Naive thymus-derived CD4-positive, alpha-beta T cell (primary cell): ENCODE measurements at regions not wholly inside any gene's neighbourhood (a gene's known extent, or its start where the extent isn't known, plus 50 kb on each side); places are given as distances from the start of the nearest gene placed in this dataset.

ENCODE experiments used
- ATAC-seq: fragments of 150-1000 bp; cut with Tn5 transposase; 2 replicates; pipeline ENCODE4 v1.10.0; 2021; ENCODE audit warnings: mild to moderate bottlenecking, moderate library complexity
- CTCF ChIA-PET: fragments of 350-600 bp; sonication (Branson Sonifier 250); formaldehyde crosslinking; loops from one replicate; lab custom pipeline; 2021; ENCODE audit warnings: antibody characterized with exemption; lab: Charles Lee
- POLR2A ChIA-PET: fragments of 350-600 bp; sonication (Branson Sonifier 250); formaldehyde crosslinking; loops from one replicate; lab custom pipeline; 2021; ENCODE audit warnings: antibody characterized with exemption, inconsistent platforms; lab: Charles Lee
- DNase-seq, 9 donors: peaks; one replicate each; pipeline versions ENCODE4 v3.0.0 to v3.0.0-alpha.2; 2020 to 2022; ENCODE audit warnings: mixed read lengths in 1 of 9
- H3K27ac ChIP-seq: one replicate; pipeline ENCODE4 v1.7.0; 2013; ENCODE audit warnings: mild to moderate bottlenecking, low read depth, low read length, moderate library complexity
- H3K27me3 ChIP-seq, 2 donors: one replicate each; pipeline ENCODE4 v1.7.0; 2013; ENCODE audit warnings: low read length in 2 of 2, mild to moderate bottlenecking in 2 of 2, moderate library complexity in 2 of 2; ENCODE audit not compliant: control insufficient read depth in 2 of 2, insufficient read depth in 2 of 2
- H3K36me3 ChIP-seq, 3 experiments: 1 replicate in 2 of 3; 2 replicates in 1 of 3; pipeline ENCODE4 v1.7.0; 2013; ENCODE audit warnings: low read length in 3 of 3, mild to moderate bottlenecking in 3 of 3, moderate library complexity in 1 of 3; ENCODE audit not compliant: insufficient read depth in 3 of 3, control insufficient read depth in 2 of 3
- H3K4me1 ChIP-seq, 2 donors: one replicate each; pipeline ENCODE4 v1.7.0; 2013; ENCODE audit warnings: low read length in 2 of 2, mild to moderate bottlenecking in 2 of 2, moderate library complexity in 1 of 2; ENCODE audit not compliant: control insufficient read depth in 2 of 2, insufficient read depth in 2 of 2
- H3K4me3 ChIP-seq: 2 replicates; pipeline ENCODE4 v1.7.0; 2013; ENCODE audit warnings: mild to moderate bottlenecking, low read length
- H3K9me3 ChIP-seq, 3 experiments: 1 replicate in 2 of 3; 2 replicates in 1 of 3; pipeline ENCODE4 v1.7.0; 2013; ENCODE audit warnings: low read length in 3 of 3; ENCODE audit not compliant: control insufficient read depth in 2 of 3
- H3K27ac Mint-ChIP-seq, 9 donors: one replicate each; pipeline ENCODE4 v1.8.0; 2020 to 2022; ENCODE audit warnings: mixed read lengths in 9 of 9, mild to moderate bottlenecking in 8 of 9, moderate library complexity in 5 of 9, inconsistent platforms in 2 of 9
- H3K27me3 Mint-ChIP-seq, 5 donors: one replicate each; pipeline ENCODE4 v1.8.0; 2021 to 2022; ENCODE audit warnings: mixed read lengths in 5 of 5, mild to moderate bottlenecking in 1 of 5
- H3K36me3 Mint-ChIP-seq, 5 donors: one replicate each; pipeline ENCODE4 v1.8.0; 2020 to 2022; ENCODE audit warnings: mixed read lengths in 5 of 5, mild to moderate bottlenecking in 3 of 5, inconsistent platforms in 1 of 5
- H3K4me1 Mint-ChIP-seq, 7 donors: one replicate each; pipeline ENCODE4 v1.8.0; 2020 to 2022; ENCODE audit warnings: mixed read lengths in 7 of 7, mild to moderate bottlenecking in 3 of 7, inconsistent platforms in 1 of 7
- H3K4me3 Mint-ChIP-seq, 10 donors: one replicate each; pipeline ENCODE4 v1.8.0; 2020 to 2022; ENCODE audit warnings: mild to moderate bottlenecking in 10 of 10, mixed read lengths in 10 of 10, moderate library complexity in 6 of 10, inconsistent platforms in 2 of 10
- H3K9me3 Mint-ChIP-seq, 11 donors: one replicate each; pipeline ENCODE4 v1.8.0; 2020 to 2022; ENCODE audit warnings: mixed read lengths in 11 of 11, mild to moderate bottlenecking in 4 of 11, inconsistent platforms in 1 of 11, moderate library complexity in 1 of 11
- intact Hi-C, 2 donors: fragments of 100-400 bp; cut with micrococcal nuclease; formaldehyde crosslinking; loops; one replicate each; pipeline ENCODE4 v1.15.1; 2023

DNA sequence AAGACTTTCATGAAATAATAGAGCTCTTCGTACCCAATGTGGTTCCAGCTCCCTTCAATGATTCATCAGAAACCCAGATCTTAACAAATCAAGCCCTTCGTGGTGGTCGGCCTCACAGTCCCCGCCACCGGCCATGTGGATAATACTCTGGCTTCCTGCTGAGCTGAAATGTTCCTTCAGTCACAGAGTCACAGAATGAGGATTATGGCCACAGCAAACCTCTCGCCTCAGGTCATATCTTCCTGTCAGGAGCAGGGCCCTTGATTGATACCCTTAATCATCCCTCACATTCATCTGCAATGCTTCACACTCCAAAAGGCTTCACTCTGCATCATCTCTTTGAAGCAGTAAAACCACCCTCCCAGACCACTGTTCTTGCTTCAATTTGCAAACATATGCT is 452.6 kb downstream of the OCA2 start:
- Mint-ChIP-seq H3K9me3 (peaks cover 5 to 41% (median 20%) of the 10 kb centered on the region in 11 donors), H3K4me1 (no peaks in the 10 kb centered on the region), H3K27me3 (peaks cover 0 to 8% (median 0%) of the 10 kb centered on the region in 5 donors), H3K36me3 (no peaks in the 10 kb centered on the region), H3K27ac (no peak overlapping the region), H3K4me3 (no peak overlapping the region)
- DNase-seq (no peak), ATAC-seq (no peak)
- Histone ChIP-seq H3K27ac (no peak overlapping the region), H3K36me3 (no peaks in the 10 kb centered on the region), H3K4me3 (no peak overlapping the region), H3K9me3 (no peaks in the 10 kb centered on the region), H3K4me1 (no peaks in the 10 kb centered on the region), H3K27me3 (no peaks in the 10 kb centered on the region)
- ChIA-PET CTCF (no interaction called here), POLR2A (no interaction called here)
- intact Hi-C loops = no loop called here

GRCh38 chr15:27645672-27646071 is 453.4 kb downstream of the OCA2 start:
- no peak overlapping the region for H3K27ac Mint-ChIP-seq
- ATAC-seq (no peak), DNase-seq (no peak)
- Histone ChIP-seq H3K9me3 (no peaks in the 10 kb centered on the region), H3K27ac (no peak overlapping the region), H3K36me3 (no peaks in the 10 kb centered on the region), H3K27me3 (no peaks in the 10 kb centered on the region), H3K4me1 (no peaks in the 10 kb centered on the region), H3K4me3 (no peak overlapping the region)
- CTCF ChIA-PET = no interaction called here
- H3K4me3 Mint-ChIP-seq = no peak overlapping the region
- no peaks in the 10 kb centered on the region for H3K36me3 Mint-ChIP-seq
- H3K27me3 Mint-ChIP-seq = peaks cover 0 to 4% (median 0%) of the 10 kb centered on the region in 5 donors
- intact Hi-C loops = no loop called here
- peaks cover 5 to 50% (median 25%) of the 10 kb centered on the region in 11 donors for H3K9me3 Mint-ChIP-seq
- no peaks in the 10 kb centered on the region for H3K4me1 Mint-ChIP-seq
- POLR2A ChIA-PET = no interaction called here

DNA sequence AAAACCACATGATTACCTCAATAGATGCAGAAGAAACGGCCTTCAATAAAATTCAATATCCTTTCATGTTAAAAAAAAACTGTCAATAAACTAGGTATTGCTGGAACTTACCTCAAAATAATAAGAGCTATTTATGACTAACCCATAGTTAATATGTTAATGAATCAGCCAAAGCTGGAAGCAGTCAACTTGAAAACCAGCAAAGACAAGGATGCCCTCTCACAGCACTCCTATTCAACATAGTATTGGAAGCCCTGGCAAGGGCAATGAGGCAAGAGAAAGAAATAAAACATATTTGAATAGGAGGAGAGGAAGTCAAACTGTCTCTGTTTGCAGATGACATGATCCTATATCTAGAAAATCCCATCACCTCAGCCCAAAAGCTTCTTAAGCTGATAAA is 456.1 kb downstream of the OCA2 start:
- no peak overlapping the region for H3K4me3 ChIP-seq
- ChIA-PET POLR2A (no interaction called here), CTCF (no interaction called here)
- H3K4me1 ChIP-seq = no peaks in the 10 kb centered on the region
- Mint-ChIP-seq H3K27ac (no peak overlapping the region), H3K36me3 (no peaks in the 10 kb centered on the region), H3K4me3 (no peak overlapping the region), H3K4me1 (no peaks in the 10 kb centered on the region), H3K9me3 (peaks cover 5 to 67% (median 28%) of the 10 kb centered on the region in 11 donors), H3K27me3 (no peaks in the 10 kb centered on the region)
- H3K27me3 ChIP-seq = no peaks in the 10 kb centered on the region
- H3K9me3 ChIP-seq = no peaks in the 10 kb centered on the region
- DNase-seq (no peak), ATAC-seq (no peak)
- no peaks in the 10 kb centered on the region for H3K36me3 ChIP-seq
- H3K27ac ChIP-seq = no peak overlapping the region
- intact Hi-C loops = no loop called here

DNA sequence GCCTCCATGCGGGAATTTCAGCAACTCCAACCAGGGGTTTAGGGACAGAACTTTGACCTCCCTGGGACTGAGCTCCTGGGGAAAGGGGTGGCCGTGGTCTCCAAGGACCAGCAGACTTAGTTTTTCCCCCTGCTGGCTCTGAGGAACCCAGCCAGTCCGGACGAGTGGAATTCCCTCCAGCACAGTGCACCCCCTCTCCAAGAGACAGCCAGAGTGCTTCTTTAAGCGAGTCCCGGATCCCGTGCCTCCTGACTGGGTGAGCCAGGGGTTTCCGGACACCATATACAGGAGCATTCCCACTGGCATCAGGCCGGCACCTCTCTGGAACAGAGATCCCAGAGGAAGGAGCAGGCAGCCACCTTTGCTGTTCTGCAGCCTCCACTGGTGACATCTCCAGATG is 459.5 kb downstream of the OCA2 start:
- ChIA-PET CTCF (no interaction called here), POLR2A (no interaction called here)
- Histone ChIP-seq H3K4me3 (no peak overlapping the region), H3K27me3 (no peaks in the 10 kb centered on the region), H3K4me1 (no peaks in the 10 kb centered on the region), H3K9me3 (no peaks in the 10 kb centered on the region), H3K27ac (no peak overlapping the region), H3K36me3 (no peaks in the 10 kb centered on the region)
- Mint-ChIP-seq H3K27ac (no peak overlapping the region), H3K36me3 (no peaks in the 10 kb centered on the region), H3K4me1 (no peaks in the 10 kb centered on the region), H3K27me3 (no peaks in the 10 kb centered on the region), H3K9me3 (peaks cover 5 to 57% (median 28%) of the 10 kb centered on the region in 11 donors), H3K4me3 (no peak overlapping the region)
- DNase-seq = no peak
- intact Hi-C loops = no loop called here
- ATAC-seq = no peak

DNA sequence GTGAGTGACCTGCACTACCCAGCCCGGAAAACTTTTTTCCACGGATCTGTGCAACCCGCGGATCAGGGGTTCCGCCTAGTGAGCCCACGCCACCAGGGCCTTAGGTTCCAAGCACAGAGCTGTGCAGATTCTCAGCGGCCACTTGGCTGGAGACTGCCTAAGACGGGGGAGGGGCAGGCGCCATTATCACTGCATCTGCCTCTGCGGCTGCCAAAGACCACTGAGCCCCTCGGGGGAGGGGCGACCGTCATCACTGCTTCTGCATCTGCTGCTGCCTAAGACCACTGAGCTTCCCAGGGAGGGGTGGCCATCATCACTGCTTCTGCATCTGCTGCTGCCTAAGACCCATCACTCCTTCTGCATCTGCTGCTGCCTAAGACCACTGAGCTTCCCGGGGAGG is 460.2 kb downstream of the OCA2 start:
- Histone ChIP-seq H3K4me1 (no peaks in the 10 kb centered on the region), H3K4me3 (no peak overlapping the region), H3K27ac (no peak overlapping the region), H3K9me3 (no peaks in the 10 kb centered on the region), H3K27me3 (no peaks in the 10 kb centered on the region), H3K36me3 (no peaks in the 10 kb centered on the region)
- DNase-seq = no peak
- Mint-ChIP-seq H3K4me1 (no peaks in the 10 kb centered on the region), H3K36me3 (no peaks in the 10 kb centered on the region), H3K27ac (no peak overlapping the region), H3K9me3 (peaks cover 5 to 50% (median 28%) of the 10 kb centered on the region in 11 donors), H3K4me3 (no peak overlapping the region), H3K27me3 (no peaks in the 10 kb centered on the region)
- ATAC-seq = no peak
- intact Hi-C loops = no loop called here
- ChIA-PET POLR2A (no interaction called here), CTCF (no interaction called here)

DNA sequence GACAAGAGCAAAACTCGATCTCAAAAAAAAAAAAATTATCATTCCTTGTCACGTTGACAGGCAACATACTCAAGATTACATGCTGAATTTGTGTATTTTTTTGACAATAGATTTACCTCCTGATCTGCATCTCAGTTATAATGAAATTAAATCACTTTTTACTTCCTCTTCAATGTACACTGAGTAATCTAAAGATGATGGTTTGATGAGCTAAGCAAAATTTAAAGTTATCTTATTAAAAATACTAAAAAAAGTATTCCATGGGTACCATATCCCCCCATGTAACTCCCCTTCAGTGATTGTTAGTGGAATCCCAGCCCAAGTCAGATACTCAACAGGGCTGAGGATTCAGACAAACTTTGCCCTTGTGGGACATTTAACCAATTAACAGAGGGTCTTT is 463.2 kb downstream of the OCA2 start:
- ATAC-seq = no peak
- no peak for DNase-seq
- Histone ChIP-seq H3K4me1 (no peaks in the 10 kb centered on the region), H3K27ac (no peak overlapping the region), H3K36me3 (no peaks in the 10 kb centered on the region), H3K27me3 (no peaks in the 10 kb centered on the region), H3K9me3 (no peaks in the 10 kb centered on the region), H3K4me3 (no peak overlapping the region)
- Mint-ChIP-seq H3K4me1 (no peaks in the 10 kb centered on the region), H3K27me3 (no peaks in the 10 kb centered on the region), H3K9me3 (peaks cover 0 to 26% (median 13%) of the 10 kb centered on the region in 11 donors), H3K36me3 (no peaks in the 10 kb centered on the region), H3K4me3 (no peak overlapping the region), H3K27ac (no peak overlapping the region)
- CTCF ChIA-PET = no interaction called here
- intact Hi-C loops = no loop called here
- POLR2A ChIA-PET = no interaction called here

- no peak overlapping the region for H3K27ac ChIP-seq
- Mint-ChIP-seq H3K9me3 (peaks cover 2 to 49% (median 16%) of the 10 kb centered on the region in 11 donors), H3K27ac (no peak overlapping the region), H3K27me3 (no peaks in the 10 kb centered on the region), H3K4me1 (no peaks in the 10 kb centered on the region), H3K36me3 (peaks cover 0 to 10% (median 0%) of the 10 kb centered on the region in 5 donors), H3K4me3 (no peak overlapping the region)
- DNase-seq = no peak
- POLR2A ChIA-PET = no interaction called here
- no peak overlapping the region for H3K4me3 ChIP-seq
- H3K27me3 ChIP-seq = no peaks in the 10 kb centered on the region
- no peaks in the 10 kb centered on the region for H3K4me1 ChIP-seq
- CTCF ChIA-PET = no interaction called here
- intact Hi-C loops = no loop called here
- peaks cover 0 to 3% (median 0%) of the 10 kb centered on the region in 3 experiments for H3K9me3 ChIP-seq
- H3K36me3 ChIP-seq = no peaks in the 10 kb centered on the region
- no peak for ATAC-seq
Measured at GRCh38 chr15:27628486-27628885, 470.6 kb downstream of the OCA2 start.
